Left hindlimb (tissue), 1 donor: ENCODE measurements at regions not wholly inside any gene's neighbourhood (a gene's known extent, or its start where the extent isn't known, plus 50 kb on each side); places are given as distances from the start of the nearest gene placed in this dataset.
"Not testable (repeated sequence)": the region's sequence is repeated elsewhere in the genome, so short reads cannot be mapped to it uniquely, and the experiment has no call there.

Experiments
- DNase-seq: peaks from one replicate; pipeline ENCODE4 v3.0.0-alpha.2; 2018

- DNase-seq: no peak
Observed at GRCh38 chr18:56487801-56488200, 150.6 kb downstream of the TXNL1 start.

- no peak for DNase-seq
Observed at GRCh38 chr18:56483386-56483785, 155.0 kb downstream of the TXNL1 start.

- not testable (repeated sequence) for DNase-seq
Observed at GRCh38 chr18:56482813-56483212, 155.6 kb downstream of the TXNL1 start.

GRCh38 chr18:56481751-56482150 is 156.6 kb downstream of the TXNL1 start:
- DNase-seq: no peak

- no peak for DNase-seq
Observed at GRCh38 chr18:56479841-56480240, 158.6 kb downstream of the TXNL1 start.

GRCh38 chr18:56475250-56475649 is 163.1 kb downstream of the TXNL1 start:
- DNase-seq: no peak

GRCh38 chr18:56473400-56474024 is 164.9 kb downstream of the TXNL1 start:
- DNase-seq: no peak

- DNase-seq: peak; percentile 41
Observed at GRCh38 chr18:56470406-56471351, 167.7 kb downstream of the TXNL1 start.

- DNase-seq: no peak
Observed at GRCh38 chr18:56469582-56469981, 168.8 kb downstream of the TXNL1 start.

GRCh38 chr18:56468396-56468795 is 170.0 kb downstream of the TXNL1 start:
- no peak for DNase-seq

GRCh38 chr18:56462276-56462675 is 176.1 kb downstream of the TXNL1 start:
- DNase-seq: no peak

- no peak for DNase-seq
Observed at GRCh38 chr18:56461151-56461550, 177.2 kb downstream of the TXNL1 start.

GRCh38 chr18:56460581-56460980 is 177.8 kb downstream of the TXNL1 start:
- DNase-seq: no peak

- peak; percentile 38 for DNase-seq
Observed at GRCh38 chr18:56458770-56459712, 179.4 kb downstream of the TXNL1 start.

- no peak for DNase-seq
Observed at GRCh38 chr18:56455874-56456273, 182.5 kb downstream of the TXNL1 start.

GRCh38 chr18:56455141-56455540 is 183.3 kb downstream of the TXNL1 start:
- no peak for DNase-seq

- DNase-seq: no peak
Observed at GRCh38 chr18:56453631-56454030, 184.8 kb downstream of the TXNL1 start.

- no peak for DNase-seq
Observed at GRCh38 chr18:56451188-56451587, 187.2 kb downstream of the TXNL1 start.

GRCh38 chr18:56448751-56449150 is 189.6 kb downstream of the TXNL1 start:
- DNase-seq: no peak

GRCh38 chr18:56445422-56445821 is 193.0 kb downstream of the TXNL1 start:
- DNase-seq: no peak

GRCh38 chr18:56444201-56444600 is 194.2 kb downstream of the TXNL1 start:
- DNase-seq: no peak

GRCh38 chr18:56443166-56443907 is 195.1 kb downstream of the TXNL1 start:
- no peak for DNase-seq
